Liver (tissue), 8 donors: ENCODE measurements at regions not wholly inside any gene's neighbourhood (a gene's known extent, or its start where the extent isn't known, plus 50 kb on each side); places are given as distances from the start of the nearest gene placed in this dataset.

Experiments
- DNase-seq: peaks from one replicate; pipeline ENCODE4 v3.0.0-alpha.2; 2017; ENCODE audit warnings: low spot score
- H3K27ac ChIP-seq, 2 donors: one replicate each; pipeline ENCODE4 v1.7.0; 2013; ENCODE audit warnings: inconsistent platforms in 2 of 2, low read length in 2 of 2, control low read depth in 1 of 2, low read depth in 1 of 2, mild to moderate bottlenecking in 1 of 2
- H3K27me3 ChIP-seq, 4 donors: one replicate each; pipeline versions ENCODE4 v1.6.1 to v1.7.0; 2013; ENCODE audit warnings: low read length in 3 of 4, inconsistent platforms in 1 of 4, mild to moderate bottlenecking in 1 of 4, moderate library complexity in 1 of 4; ENCODE audit not compliant: control insufficient read depth in 4 of 4, insufficient read depth in 4 of 4
- H3K36me3 ChIP-seq, 4 donors: one replicate each; pipeline versions ENCODE4 v1.6.1 to v1.7.0; 2013; ENCODE audit warnings: low read length in 3 of 4, mild to moderate bottlenecking in 3 of 4, low read depth in 1 of 4, moderate library complexity in 1 of 4; ENCODE audit not compliant: control insufficient read depth in 4 of 4, insufficient read depth in 3 of 4
- H3K4me1 ChIP-seq, 4 donors: one replicate each; pipeline versions ENCODE4 v1.6.1 to v1.7.0; 2013; ENCODE audit warnings: low read length in 3 of 4, mild to moderate bottlenecking in 3 of 4, moderate library complexity in 1 of 4; ENCODE audit not compliant: control insufficient read depth in 4 of 4, insufficient read depth in 4 of 4
- H3K4me3 ChIP-seq, 3 donors: one replicate each; pipeline versions ENCODE4 v1.6.1 to v1.7.0; 2013; ENCODE audit warnings: low read length in 3 of 3, control low read depth in 1 of 3, low read depth in 1 of 3, mild to moderate bottlenecking in 1 of 3
- H3K9ac ChIP-seq, 2 donors: one replicate each; pipeline ENCODE4 v1.7.0; 2013; ENCODE audit warnings: low read length in 2 of 2, mild to moderate bottlenecking in 2 of 2, moderate library complexity in 2 of 2, control low read depth in 1 of 2, low read depth in 1 of 2
- H3K9me3 ChIP-seq, 4 donors: one replicate each; pipeline versions ENCODE4 v1.6.1 to v1.7.0; 2013; ENCODE audit warnings: low read length in 3 of 4; ENCODE audit not compliant: control insufficient read depth in 4 of 4
- ATF3 ChIP-seq: IDR thresholded peaks from 2 replicates; pipeline ENCODE4 v1.6.1; 2016; ENCODE audit warnings: antibody characterized with exemption
- CTCF ChIP-seq: fragments of 150-350 bp; IDR thresholded peaks from 2 replicates; pipeline ENCODE4 v1.5.1; 2017; ENCODE audit warnings: improper control_type of control experiment, low read depth, low read length; ENCODE audit not compliant: missing input control
- EGR1 ChIP-seq, 2 donors: IDR thresholded peaks; 2 replicates each; pipeline ENCODE4 v1.6.1; 2016 to 2018; ENCODE audit warnings: antibody characterized with exemption in 2 of 2, low read depth in 2 of 2
- FOXA1 ChIP-seq: IDR thresholded peaks from 2 replicates; pipeline ENCODE4 v1.6.1; 2016; ENCODE audit warnings: antibody characterized with exemption
- FOXA2 ChIP-seq: IDR thresholded peaks from 2 replicates; pipeline ENCODE4 v1.6.1; 2016; ENCODE audit warnings: antibody characterized with exemption
- GABPA ChIP-seq, 2 donors: IDR thresholded peaks in 1 of 2; conservative IDR thresholded peaks in 1 of 2; 2 replicates each; pipeline ENCODE4 v1.6.1; 2016; ENCODE audit warnings: antibody characterized with exemption in 2 of 2, mild to moderate bottlenecking in 1 of 2, moderate library complexity in 1 of 2
- HNF4A ChIP-seq, 2 donors: conservative IDR thresholded peaks; 2 replicates each; pipeline ENCODE4 v1.6.1; 2016; ENCODE audit warnings: antibody characterized with exemption in 2 of 2, mild to moderate bottlenecking in 2 of 2
- HNF4G ChIP-seq: IDR thresholded peaks from 2 replicates; pipeline ENCODE4 v1.6.1; 2016; ENCODE audit warnings: antibody characterized with exemption
- JUND ChIP-seq, 2 donors: IDR thresholded peaks; 2 replicates each; pipeline ENCODE4 v1.6.1; 2016; ENCODE audit warnings: antibody characterized with exemption in 2 of 2
- MAX ChIP-seq: IDR thresholded peaks from 2 replicates; pipeline ENCODE4 v1.6.1; 2016; ENCODE audit warnings: antibody characterized with exemption
- NR2F2 ChIP-seq: IDR thresholded peaks from 2 replicates; pipeline ENCODE4 v1.6.1; 2016; ENCODE audit warnings: antibody characterized with exemption
- RAD21 ChIP-seq, 2 donors: IDR thresholded peaks; 2 replicates each; pipeline ENCODE4 v1.6.1; 2016; ENCODE audit warnings: antibody characterized with exemption in 2 of 2, mild to moderate bottlenecking in 2 of 2
- REST ChIP-seq: IDR thresholded peaks from 2 replicates; pipeline ENCODE4 v1.6.1; 2016; ENCODE audit warnings: antibody characterized with exemption, mild to moderate bottlenecking
- RXRA ChIP-seq, 2 donors: IDR thresholded peaks; 2 replicates each; pipeline ENCODE4 v1.6.1; 2017 to 2018; ENCODE audit warnings: antibody characterized with exemption in 2 of 2, mild to moderate bottlenecking in 1 of 2
- TAF1 ChIP-seq: conservative IDR thresholded peaks from 2 replicates; pipeline ENCODE4 v1.6.1; 2016; ENCODE audit warnings: antibody characterized with exemption, mild to moderate bottlenecking
- YY1 ChIP-seq: IDR thresholded peaks from 2 replicates; pipeline ENCODE4 v1.6.1; 2016; ENCODE audit warnings: antibody characterized with exemption, mild to moderate bottlenecking
- WGBS: extraction: QIAGEN DNeasy Blood & Tissue Kit; methylation state at CpG from one replicate; pipeline ENCODE4 v1.1.7; 2013; 5-methylcytosine and 5-hydroxymethylcytosine counted together
- TF ChIP-seq, protein P1 (sequence below): IDR thresholded peaks from 2 replicates; pipeline ENCODE4 v1.6.1; 2016; ENCODE audit warnings: antibody characterized with exemption
- donor health status: healthy.
- donor health status: healthy.
- donor health status: healthy.
- donor health status: healthy.
- donor health status: healthy.

GRCh38 chr20:29314294-29314693 lies 1943.2 kb upstream of the DEFB115 start:
- H3K4me3 ChIP-seq = no peak overlapping the region
- 76% methylated on average over 6 of the region's 6 CpGs for WGBS
- no peak for DNase-seq
- TF ChIP-seq YY1 (no peak), ATF3 (no peak), TAF1 (no peak), JUND (IDR thresholded peaks at IDR 0.05) (no peak), REST (no peak), HNF4A (conservative IDR thresholded peaks at IDR 0.05) (no peak), NR2F2 (no peak), EGR1 (IDR thresholded peaks at IDR 0.05; ENCODE audit: low read depth in 2 of 2) (no peak), CTCF (no peak), MAX (no peak), FOXA2 (no peak), RAD21 (IDR thresholded peaks at IDR 0.05) (no peak), RXRA (IDR thresholded peaks at IDR 0.05) (no peak), HNF4G (no peak), GABPA (IDR thresholded peaks at IDR 0.05 in 1 of 2, conservative IDR thresholded peaks at IDR 0.05 in 1 of 2) (no peak), FOXA1 (no peak)
- TF ChIP-seq, protein P1, sequence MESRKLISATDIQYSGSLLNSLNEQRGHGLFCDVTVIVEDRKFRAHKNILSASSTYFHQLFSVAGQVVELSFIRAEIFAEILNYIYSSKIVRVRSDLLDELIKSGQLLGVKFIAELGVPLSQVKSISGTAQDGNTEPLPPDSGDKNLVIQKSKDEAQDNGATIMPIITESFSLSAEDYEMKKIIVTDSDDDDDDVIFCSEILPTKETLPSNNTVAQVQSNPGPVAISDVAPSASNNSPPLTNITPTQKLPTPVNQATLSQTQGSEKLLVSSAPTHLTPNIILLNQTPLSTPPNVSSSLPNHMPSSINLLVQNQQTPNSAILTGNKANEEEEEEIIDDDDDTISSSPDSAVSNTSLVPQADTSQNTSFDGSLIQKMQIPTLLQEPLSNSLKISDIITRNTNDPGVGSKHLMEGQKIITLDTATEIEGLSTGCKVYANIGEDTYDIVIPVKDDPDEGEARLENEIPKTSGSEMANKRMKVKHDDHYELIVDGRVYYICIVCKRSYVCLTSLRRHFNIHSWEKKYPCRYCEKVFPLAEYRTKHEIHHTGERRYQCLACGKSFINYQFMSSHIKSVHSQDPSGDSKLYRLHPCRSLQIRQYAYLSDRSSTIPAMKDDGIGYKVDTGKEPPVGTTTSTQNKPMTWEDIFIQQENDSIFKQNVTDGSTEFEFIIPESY = no peak
- no peaks in the 10 kb centered on the region for H3K4me1 ChIP-seq
- no peaks in the 10 kb centered on the region for H3K27me3 ChIP-seq
- no peak overlapping the region for H3K27ac ChIP-seq
- peaks cover 0 to 3% (median 0%) of the 10 kb centered on the region in 4 donors for H3K9me3 ChIP-seq
- H3K36me3 ChIP-seq = no peaks in the 10 kb centered on the region
- no peak overlapping the region for H3K9ac ChIP-seq
